ENCODE measurements at regions not wholly inside any gene's neighbourhood (a gene's known extent, or its start where the extent isn't known, plus 50 kb on each side); places are given as distances from the start of the nearest gene placed in this dataset.
"Not testable (repeated sequence)": the region's sequence is repeated elsewhere in the genome, so short reads cannot be mapped to it uniquely, and the experiment has no call there.

- TF ChIP-seq CTCF (conservative IDR thresholded peaks at IDR 0.05; ENCODE audit: control insufficient read depth, insufficient read depth, low read depth, low read length), result no peak
- H3K4me3 ChIP-seq (ENCODE audit: control insufficient read depth, low read depth, low read length), result no peak overlapping the region
- no peak for DNase-seq (ENCODE audit: low read depth)
Measured at GRCh38 chr2:48049371-48049770, 143.1 kb upstream of the FBXO11 start.

GRCh38 chr2:48050711-48051110 is 144.4 kb upstream of the FBXO11 start:
- no peak for DNase-seq (ENCODE audit: low read depth)

DNA sequence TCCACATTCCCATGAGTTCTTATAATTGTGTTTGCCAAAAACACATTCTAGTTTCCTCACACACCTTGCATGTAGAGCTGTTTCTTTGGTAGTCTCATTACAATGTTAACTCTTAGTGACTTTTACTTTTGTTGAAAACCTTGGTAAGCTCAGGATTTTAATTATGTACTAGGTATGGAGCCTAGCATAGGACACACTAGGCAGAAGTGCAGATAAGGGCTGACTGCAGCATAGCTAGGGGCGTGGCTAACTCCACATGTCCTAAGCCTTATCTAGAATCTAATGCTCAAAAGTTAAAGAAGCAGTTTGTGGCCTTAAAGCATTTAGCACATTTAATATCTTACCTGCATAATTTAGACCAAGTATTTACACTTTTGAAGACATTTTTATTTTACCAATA is 153.7 kb upstream of the FBXO11 start:
- H3K4me3 ChIP-seq (ENCODE audit: control insufficient read depth, low read depth, low read length), result no peak overlapping the region
- no peak for TF ChIP-seq CTCF (conservative IDR thresholded peaks at IDR 0.05; ENCODE audit: control insufficient read depth, insufficient read depth, low read depth, low read length)
- no peak for DNase-seq (ENCODE audit: low read depth)

More at GRCh38 chr2:48050711-48051110, 144.4 kb upstream of the FBXO11 start:
- no peak overlapping the region for H3K4me3 ChIP-seq (ENCODE audit: control insufficient read depth, low read depth, low read length)
- TF ChIP-seq CTCF (conservative IDR thresholded peaks at IDR 0.05; ENCODE audit: control insufficient read depth, insufficient read depth, low read depth, low read length), result no peak

GRCh38 chr2:48061656-48062055 is 155.4 kb upstream of the FBXO11 start:
- H3K4me3 ChIP-seq (ENCODE audit: control insufficient read depth, low read depth, low read length); DNase-seq (ENCODE audit: low read depth): not testable (repeated sequence)

DNA sequence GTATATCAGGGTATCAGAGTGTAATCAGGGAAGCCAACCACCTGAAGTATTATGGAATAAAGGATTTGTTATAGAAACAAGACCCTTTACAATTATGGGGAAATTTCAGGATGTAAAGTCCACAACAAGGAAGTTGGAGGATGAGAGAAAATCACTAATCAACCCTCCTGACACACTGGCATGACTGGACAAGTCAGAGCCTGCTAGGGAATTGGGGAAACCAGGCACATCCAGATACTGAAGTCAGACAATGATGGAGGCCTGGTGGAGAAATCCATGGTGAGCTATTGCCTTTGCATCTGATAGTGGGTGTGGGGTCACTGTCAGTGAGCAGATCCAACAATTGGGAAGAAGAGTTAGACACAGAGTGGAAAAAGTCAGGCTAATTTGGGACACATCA is 158.8 kb upstream of the FBXO11 start:
- no peak for TF ChIP-seq CTCF (conservative IDR thresholded peaks at IDR 0.05; ENCODE audit: control insufficient read depth, insufficient read depth, low read depth, low read length)
- H3K4me3 ChIP-seq (ENCODE audit: control insufficient read depth, low read depth, low read length), result no peak overlapping the region
- DNase-seq (ENCODE audit: low read depth), result no peak

DNA sequence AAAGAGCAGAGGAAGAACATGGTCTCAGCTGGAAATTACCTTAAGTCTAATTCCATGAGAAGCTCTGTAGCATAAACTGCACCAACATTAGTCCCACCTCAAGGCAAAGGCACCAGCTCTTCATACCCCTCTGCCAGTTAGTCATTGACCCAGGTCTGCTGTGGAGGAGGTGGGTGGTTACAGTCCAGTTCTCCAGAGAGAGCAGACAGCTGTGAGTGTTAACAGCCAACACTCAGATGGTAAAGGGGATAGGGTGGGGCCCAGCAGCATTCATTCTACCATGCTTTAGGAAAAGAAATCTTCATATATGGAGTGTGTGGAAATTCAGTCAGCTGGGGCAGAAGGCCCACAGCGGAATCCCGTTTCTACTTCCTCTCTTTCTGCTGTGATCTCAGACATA is 159.7 kb upstream of the FBXO11 start:
- TF ChIP-seq CTCF (conservative IDR thresholded peaks at IDR 0.05; ENCODE audit: control insufficient read depth, insufficient read depth, low read depth, low read length), result no peak
- no peak for DNase-seq (ENCODE audit: low read depth)
- H3K4me3 ChIP-seq (ENCODE audit: control insufficient read depth, low read depth, low read length), result no peak overlapping the region

- TF ChIP-seq CTCF (conservative IDR thresholded peaks at IDR 0.05; ENCODE audit: control insufficient read depth, insufficient read depth, low read depth, low read length), result no peak
- no peak overlapping the region for H3K4me3 ChIP-seq (ENCODE audit: control insufficient read depth, low read depth, low read length)
- no peak for DNase-seq (ENCODE audit: low read depth)
Measured at GRCh38 chr2:48069769-48070168, 163.5 kb upstream of the FBXO11 start.

Data from fibroblast of mammary gland (primary cell).